GM13976 (cell line): ENCODE measurements at regions not wholly inside any gene's neighbourhood (a gene's known extent, or its start where the extent isn't known, plus 50 kb on each side); places are given as distances from the start of the nearest gene placed in this dataset.

Source experiments
- DNase-seq: peaks from one replicate; pipeline ENCODE4 v3.0.0; 2012; ENCODE audit warnings: low spot score
- CTCF ChIP-seq: IDR thresholded peaks from 2 replicates; pipeline ENCODE4 v1.5.1; 2012; ENCODE audit warnings: borderline replicate concordance, mild to moderate bottlenecking; ENCODE audit not compliant: insufficient read depth; ENCODE audit errors: extremely low read depth, missing control alignments, control extremely low read depth
- in situ Hi-C: fragments of 300-500 bp; cut with MboI; formaldehyde crosslinking; loops from one replicate; pipeline ENCODE4 v1.12.0; 2022; ENCODE audit warnings: low sequenced_read_pairs, mixed read lengths, inconsistent platforms; ENCODE audit not compliant: unreplicated experiment

GRCh38 chr3:67318162-67318561 is 320.1 kb downstream of the KBTBD8 start:
- in situ Hi-C loops, result no loop called here
- no peak for TF ChIP-seq CTCF
- no peak for DNase-seq

- no peak for TF ChIP-seq CTCF
- in situ Hi-C loops, result no loop called here
- no peak for DNase-seq
Observed at GRCh38 chr3:67324554-67324953, 326.4 kb downstream of the KBTBD8 start.
